SK-N-MC (cell line): ENCODE measurements at regions not wholly inside any gene's neighbourhood (a gene's known extent, or its start where the extent isn't known, plus 50 kb on each side); places are given as distances from the start of the nearest gene placed in this dataset.

Experiments used
- EZH2 ChIP-seq: fragments of 200-600 bp; sonication (generic); IDR thresholded peaks from one replicate; pipeline ENCODE4 v1.6.1; 2017; ENCODE audit warnings: antibody characterized with exemption
- POLR2AphosphoS5 ChIP-seq: IDR thresholded peaks from 2 replicates; pipeline ENCODE4 v1.6.1; 2012; ENCODE audit warnings: mild to moderate bottlenecking, low read depth, low read length, borderline replicate concordance

GRCh38 chr16:86316967-86317812 lies 193.1 kb upstream of the FOXF1 start:
- TF ChIP-seq EZH2 (no peak), POLR2AphosphoS5 (no peak)
